B cell (primary cell): ENCODE measurements at regions not wholly inside any gene's neighbourhood (a gene's known extent, or its start where the extent isn't known, plus 50 kb on each side); places are given as distances from the start of the nearest gene placed in this dataset.

ENCODE experiments used
- EZH2 ChIP-seq: IDR thresholded peaks from 2 replicates; pipeline ENCODE4 v1.6.1; 2012; ENCODE audit warnings: borderline replicate concordance, low read depth, mild to moderate bottlenecking, moderate library complexity, low read length; ENCODE audit not compliant: insufficient read depth, poor library complexity, severe bottlenecking
- TF ChIP-seq, protein P1 (sequence below): fragments of 200-600 bp; IDR thresholded peaks from one replicate; pipeline ENCODE4 v1.8.0; 2022; ENCODE audit warnings: antibody characterized with exemption, mild to moderate bottlenecking

DNA sequence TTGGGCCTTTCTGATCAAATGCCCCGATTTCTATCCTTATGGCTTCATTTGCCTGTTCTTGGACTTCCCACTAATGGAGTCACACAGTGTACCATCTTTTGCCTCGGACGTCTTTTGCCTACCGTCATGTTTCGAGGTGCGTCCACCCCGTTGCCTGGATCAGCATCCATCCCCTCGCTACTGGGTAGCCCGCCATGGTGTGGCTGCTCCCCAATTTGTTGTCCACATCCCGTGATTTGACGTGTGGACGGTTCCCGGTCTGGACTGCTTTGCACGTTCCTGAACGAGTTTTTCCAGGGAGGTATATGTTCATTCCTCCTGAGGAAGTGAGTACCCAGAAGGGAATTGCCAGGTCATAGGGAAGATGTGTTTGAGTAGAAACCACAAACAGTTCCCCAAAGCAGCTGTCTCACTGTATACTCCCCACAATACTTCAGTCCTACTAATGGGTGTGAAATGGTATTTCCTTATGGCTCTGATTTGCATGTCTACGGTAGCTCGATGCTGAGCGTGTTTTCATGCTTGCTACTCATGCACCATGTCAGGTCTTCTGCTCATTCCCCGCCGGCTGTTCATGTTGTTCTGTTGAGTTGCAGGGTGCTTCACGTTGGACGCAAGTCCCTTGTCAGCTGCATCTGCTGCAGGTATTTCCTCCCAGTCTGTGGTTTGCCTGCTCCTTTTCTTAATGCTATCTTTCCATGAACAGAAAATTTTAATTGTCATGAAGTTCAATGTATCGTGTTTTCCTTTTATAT lies 86.8 kb upstream of the AFDN start:
- TF ChIP-seq, protein P1, sequence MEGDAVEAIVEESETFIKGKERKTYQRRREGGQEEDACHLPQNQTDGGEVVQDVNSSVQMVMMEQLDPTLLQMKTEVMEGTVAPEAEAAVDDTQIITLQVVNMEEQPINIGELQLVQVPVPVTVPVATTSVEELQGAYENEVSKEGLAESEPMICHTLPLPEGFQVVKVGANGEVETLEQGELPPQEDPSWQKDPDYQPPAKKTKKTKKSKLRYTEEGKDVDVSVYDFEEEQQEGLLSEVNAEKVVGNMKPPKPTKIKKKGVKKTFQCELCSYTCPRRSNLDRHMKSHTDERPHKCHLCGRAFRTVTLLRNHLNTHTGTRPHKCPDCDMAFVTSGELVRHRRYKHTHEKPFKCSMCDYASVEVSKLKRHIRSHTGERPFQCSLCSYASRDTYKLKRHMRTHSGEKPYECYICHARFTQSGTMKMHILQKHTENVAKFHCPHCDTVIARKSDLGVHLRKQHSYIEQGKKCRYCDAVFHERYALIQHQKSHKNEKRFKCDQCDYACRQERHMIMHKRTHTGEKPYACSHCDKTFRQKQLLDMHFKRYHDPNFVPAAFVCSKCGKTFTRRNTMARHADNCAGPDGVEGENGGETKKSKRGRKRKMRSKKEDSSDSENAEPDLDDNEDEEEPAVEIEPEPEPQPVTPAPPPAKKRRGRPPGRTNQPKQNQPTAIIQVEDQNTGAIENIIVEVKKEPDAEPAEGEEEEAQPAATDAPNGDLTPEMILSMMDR, result no peak
- TF ChIP-seq EZH2, result no peak
